ENCODE measurements at regions not wholly inside any gene's neighbourhood (a gene's known extent, or its start where the extent isn't known, plus 50 kb on each side); places are given as distances from the start of the nearest gene placed in this dataset.

DNA sequence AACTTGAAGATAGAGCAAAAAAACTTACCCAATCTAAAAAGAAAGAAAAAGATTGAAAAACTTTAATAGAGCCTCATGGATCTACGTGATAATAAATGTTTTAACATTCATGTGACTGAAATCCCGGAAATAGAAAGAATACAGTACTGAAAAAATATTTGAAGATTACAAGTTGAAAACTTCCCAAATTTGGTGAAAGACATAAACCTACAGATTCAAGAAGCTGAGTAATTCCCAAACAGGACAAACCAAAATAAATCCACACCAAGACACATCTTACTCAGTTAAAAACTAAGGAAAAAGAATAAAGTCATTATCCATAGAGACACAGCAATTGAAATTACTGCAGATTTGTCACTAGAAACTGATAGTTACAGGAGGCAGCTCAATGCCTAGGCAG is 121.8 kb upstream of the NUDT7 start:
- no peak overlapping the region for H2AFZ ChIP-seq (ENCODE audit: low read length)
- no peaks in the 10 kb centered on the region for H3K27me3 ChIP-seq (ENCODE audit: insufficient read depth, low read length, poor library complexity, severe bottlenecking)
- H3K4me3 ChIP-seq (ENCODE audit: low read length, poor library complexity, severe bottlenecking) = no peak overlapping the region
- no peak for TF ChIP-seq EZH2phosphoT487 (IDR thresholded peaks at IDR 0.05; ENCODE audit: borderline replicate concordance)
- TF ChIP-seq, protein P1, sequence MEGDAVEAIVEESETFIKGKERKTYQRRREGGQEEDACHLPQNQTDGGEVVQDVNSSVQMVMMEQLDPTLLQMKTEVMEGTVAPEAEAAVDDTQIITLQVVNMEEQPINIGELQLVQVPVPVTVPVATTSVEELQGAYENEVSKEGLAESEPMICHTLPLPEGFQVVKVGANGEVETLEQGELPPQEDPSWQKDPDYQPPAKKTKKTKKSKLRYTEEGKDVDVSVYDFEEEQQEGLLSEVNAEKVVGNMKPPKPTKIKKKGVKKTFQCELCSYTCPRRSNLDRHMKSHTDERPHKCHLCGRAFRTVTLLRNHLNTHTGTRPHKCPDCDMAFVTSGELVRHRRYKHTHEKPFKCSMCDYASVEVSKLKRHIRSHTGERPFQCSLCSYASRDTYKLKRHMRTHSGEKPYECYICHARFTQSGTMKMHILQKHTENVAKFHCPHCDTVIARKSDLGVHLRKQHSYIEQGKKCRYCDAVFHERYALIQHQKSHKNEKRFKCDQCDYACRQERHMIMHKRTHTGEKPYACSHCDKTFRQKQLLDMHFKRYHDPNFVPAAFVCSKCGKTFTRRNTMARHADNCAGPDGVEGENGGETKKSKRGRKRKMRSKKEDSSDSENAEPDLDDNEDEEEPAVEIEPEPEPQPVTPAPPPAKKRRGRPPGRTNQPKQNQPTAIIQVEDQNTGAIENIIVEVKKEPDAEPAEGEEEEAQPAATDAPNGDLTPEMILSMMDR (conservative IDR thresholded peaks at IDR 0.05; ENCODE audit: low read length) = no peak
- no peaks in the 10 kb centered on the region for H3K9me3 ChIP-seq (ENCODE audit: insufficient read depth, low read depth, low read length)
- no peaks in the 10 kb centered on the region for H4K20me1 ChIP-seq (ENCODE audit: insufficient read depth, low read length, poor library complexity, severe bottlenecking)
- no peaks in the 10 kb centered on the region for H3K79me2 ChIP-seq (ENCODE audit: insufficient read depth, low read length)
- H3K4me2 ChIP-seq (ENCODE audit: low read depth, low read length, poor library complexity, severe bottlenecking) = no peak overlapping the region
- no peaks in the 10 kb centered on the region for H3K9me2 ChIP-seq (replicated peaks; ENCODE audit: low read depth, low read length)
- no peaks in the 10 kb centered on the region for H3F3A ChIP-seq (ENCODE audit: low read depth)
- H3K9ac ChIP-seq (ENCODE audit: low read depth, low read length, poor library complexity, severe bottlenecking) = no peak overlapping the region
- H3K36me3 ChIP-seq (ENCODE audit: insufficient read depth, low read length) = no peaks in the 10 kb centered on the region
- no peaks in the 10 kb centered on the region for H3K4me1 ChIP-seq (ENCODE audit: insufficient read depth, low read length, poor library complexity, severe bottlenecking)

DNA sequence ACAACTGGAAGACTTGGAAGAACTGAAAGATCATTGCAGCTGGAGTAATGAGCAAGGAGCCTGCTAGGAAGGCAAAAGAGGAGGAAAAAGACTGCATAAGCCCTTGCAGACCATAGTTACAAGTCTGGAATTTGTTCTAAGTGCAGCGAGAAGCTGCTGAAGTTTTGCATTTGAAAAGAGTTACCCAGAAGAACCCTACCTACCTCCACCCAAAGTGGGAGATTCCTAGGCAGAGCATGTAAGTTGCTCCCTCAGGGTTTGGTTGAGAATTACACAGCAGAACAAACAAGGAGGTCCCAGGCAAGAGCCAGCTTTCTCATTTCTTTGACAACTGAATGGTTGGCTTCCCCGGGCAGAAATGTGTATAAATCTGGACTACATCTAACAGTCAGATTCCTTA is 118.7 kb upstream of the NUDT7 start:
- no peak overlapping the region for H3K9ac ChIP-seq (ENCODE audit: low read depth, low read length, poor library complexity, severe bottlenecking)
- no peaks in the 10 kb centered on the region for H3K9me3 ChIP-seq (ENCODE audit: insufficient read depth, low read depth, low read length)
- no peaks in the 10 kb centered on the region for H3K79me2 ChIP-seq (ENCODE audit: insufficient read depth, low read length)
- no peak overlapping the region for H2AFZ ChIP-seq (ENCODE audit: low read length)
- no peak for TF ChIP-seq EZH2phosphoT487 (IDR thresholded peaks at IDR 0.05; ENCODE audit: borderline replicate concordance)
- TF ChIP-seq, protein P1 (conservative IDR thresholded peaks at IDR 0.05; ENCODE audit: low read length) = no peak
- no peak overlapping the region for H3K4me2 ChIP-seq (ENCODE audit: low read depth, low read length, poor library complexity, severe bottlenecking)
- H3K4me1 ChIP-seq (ENCODE audit: insufficient read depth, low read length, poor library complexity, severe bottlenecking) = no peaks in the 10 kb centered on the region
- H3F3A ChIP-seq (ENCODE audit: low read depth) = no peaks in the 10 kb centered on the region
- no peaks in the 10 kb centered on the region for H4K20me1 ChIP-seq (ENCODE audit: insufficient read depth, low read length, poor library complexity, severe bottlenecking)
- H3K36me3 ChIP-seq (ENCODE audit: insufficient read depth, low read length) = no peaks in the 10 kb centered on the region
- H3K9me2 ChIP-seq (replicated peaks; ENCODE audit: low read depth, low read length) = no peaks in the 10 kb centered on the region
- no peak overlapping the region for H3K4me3 ChIP-seq (ENCODE audit: low read length, poor library complexity, severe bottlenecking)
- H3K27me3 ChIP-seq (ENCODE audit: insufficient read depth, low read length, poor library complexity, severe bottlenecking) = no peaks in the 10 kb centered on the region

DNA sequence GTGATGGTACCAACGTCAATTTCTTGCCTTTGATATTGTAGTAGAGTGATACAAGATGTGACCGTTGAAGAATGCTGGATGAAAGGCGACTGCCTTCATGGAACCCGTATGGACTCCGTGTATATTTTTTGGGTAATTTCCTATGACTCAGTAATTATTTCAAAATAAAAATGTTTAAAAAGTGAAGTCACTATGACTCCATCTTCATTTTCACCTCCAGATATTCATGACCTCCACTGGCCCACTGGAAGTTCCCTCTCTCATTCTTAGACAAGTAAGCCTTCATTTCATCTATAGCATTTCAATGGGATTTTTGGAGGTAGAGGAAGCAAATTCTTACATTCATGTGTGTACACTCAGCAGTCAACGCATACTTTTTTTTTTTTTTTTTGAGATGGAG is 111.8 kb upstream of the NUDT7 start:
- no peaks in the 10 kb centered on the region for H3K9me2 ChIP-seq (replicated peaks; ENCODE audit: low read depth, low read length)
- H2AFZ ChIP-seq (ENCODE audit: low read length) = no peak overlapping the region
- H3K27me3 ChIP-seq (ENCODE audit: insufficient read depth, low read length, poor library complexity, severe bottlenecking) = no peaks in the 10 kb centered on the region
- no peaks in the 10 kb centered on the region for H3F3A ChIP-seq (ENCODE audit: low read depth)
- H3K9me3 ChIP-seq (ENCODE audit: insufficient read depth, low read depth, low read length) = no peaks in the 10 kb centered on the region
- H3K4me1 ChIP-seq (ENCODE audit: insufficient read depth, low read length, poor library complexity, severe bottlenecking) = no peaks in the 10 kb centered on the region
- no peak overlapping the region for H3K4me2 ChIP-seq (ENCODE audit: low read depth, low read length, poor library complexity, severe bottlenecking)
- TF ChIP-seq, protein P1 (conservative IDR thresholded peaks at IDR 0.05; ENCODE audit: low read length) = no peak
- TF ChIP-seq EZH2phosphoT487 (IDR thresholded peaks at IDR 0.05; ENCODE audit: borderline replicate concordance) = no peak
- no peaks in the 10 kb centered on the region for H4K20me1 ChIP-seq (ENCODE audit: insufficient read depth, low read length, poor library complexity, severe bottlenecking)
- H3K36me3 ChIP-seq (ENCODE audit: insufficient read depth, low read length) = no peaks in the 10 kb centered on the region
- H3K9ac ChIP-seq (ENCODE audit: low read depth, low read length, poor library complexity, severe bottlenecking) = no peak overlapping the region
- H3K4me3 ChIP-seq (ENCODE audit: low read length, poor library complexity, severe bottlenecking) = no peak overlapping the region
- no peaks in the 10 kb centered on the region for H3K79me2 ChIP-seq (ENCODE audit: insufficient read depth, low read length)

All from Loucy (cell line).